Stimulated activated effector memory CD8-positive, alpha-beta T cell treated with anti-CD3 and anti-CD28 coated beads, Interleukin-12 subunit alpha, Interleukin-12 subunit beta, amount 100 ng/mL, for 72 hours (primary cell): ENCODE measurements at regions not wholly inside any gene's neighbourhood (a gene's known extent, or its start where the extent isn't known, plus 50 kb on each side); places are given as distances from the start of the nearest gene placed in this dataset.
"Not testable (repeated sequence)": the region's sequence is repeated elsewhere in the genome, so short reads cannot be mapped to it uniquely, and the experiment has no call there.

ENCODE experiments used
- ATAC-seq: fragments of 150-1000 bp; cut with Tn5 transposase; 2 replicates; pipeline ENCODE4 v1.10.0; 2021
- DNase-seq, 2 donors: peaks; one replicate each; pipeline ENCODE4 v3.0.0; 2021 to 2022; ENCODE audit warnings: low spot score in 2 of 2
- H3K27ac Mint-ChIP-seq: one replicate; pipeline ENCODE4 v1.8.0; 2022; ENCODE audit warnings: mild to moderate bottlenecking, mixed read lengths
- H3K36me3 Mint-ChIP-seq: one replicate; pipeline ENCODE4 v1.8.0; 2022; ENCODE audit warnings: mild to moderate bottlenecking, mixed read lengths
- H3K4me1 Mint-ChIP-seq: one replicate; pipeline ENCODE4 v1.8.0; 2022; ENCODE audit warnings: mixed read lengths
- H3K4me3 Mint-ChIP-seq: one replicate; pipeline ENCODE4 v1.8.0; 2022; ENCODE audit warnings: mild to moderate bottlenecking, mixed read lengths
- H3K9me3 Mint-ChIP-seq: one replicate; pipeline ENCODE4 v1.8.0; 2022; ENCODE audit warnings: mixed read lengths

DNA sequence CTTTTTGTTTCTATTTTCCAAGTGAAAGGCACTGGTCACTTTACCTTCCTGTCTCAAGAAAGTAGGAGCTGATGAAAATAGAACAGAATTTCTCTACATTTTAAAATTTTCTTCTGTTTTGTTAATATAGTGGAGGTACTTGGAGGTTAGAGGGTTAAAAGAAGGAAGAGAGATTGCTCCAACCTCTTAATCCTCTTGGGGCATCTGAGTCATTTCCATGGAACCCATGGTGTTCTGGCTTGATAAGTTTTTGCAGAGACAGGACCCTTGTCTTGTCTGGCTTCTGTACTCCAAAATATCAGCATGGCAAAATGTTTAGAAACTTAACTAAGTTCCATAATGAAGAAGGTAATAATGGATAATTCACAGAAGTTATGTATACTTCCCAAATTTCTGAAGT lies 727.2 kb downstream of the C4orf33 start:
- peaks cover 3% of the 10 kb centered on the region for H3K9me3 Mint-ChIP-seq
- no peaks in the 10 kb centered on the region for H3K4me1 Mint-ChIP-seq
- no peak overlapping the region for H3K4me3 Mint-ChIP-seq
- DNase-seq: no peak
- no peaks in the 10 kb centered on the region for H3K36me3 Mint-ChIP-seq
- ATAC-seq: no peak
- no peak overlapping the region for H3K27ac Mint-ChIP-seq

DNA sequence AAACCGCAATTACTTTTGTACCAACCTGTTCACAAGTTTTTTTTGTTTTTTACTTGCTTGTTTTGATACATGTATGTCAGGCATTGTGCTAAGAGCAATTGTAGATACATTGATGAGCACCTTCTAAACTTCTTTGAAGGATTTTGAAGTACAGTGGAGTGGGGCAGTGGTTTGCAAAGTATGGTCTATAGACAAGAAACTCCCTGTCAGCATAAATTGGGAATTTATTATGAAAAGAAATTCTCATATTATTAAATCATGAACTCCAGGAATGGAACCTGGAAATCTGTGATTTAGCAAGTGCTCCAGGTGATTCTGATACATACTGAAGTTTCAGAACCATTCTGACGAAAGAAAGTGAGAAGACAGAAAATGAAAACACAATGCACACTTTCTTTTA lies 733.4 kb downstream of the C4orf33 start:
- no peak for ATAC-seq
- no peaks in the 10 kb centered on the region for H3K4me1 Mint-ChIP-seq
- H3K4me3 Mint-ChIP-seq: no peak overlapping the region
- no peak for DNase-seq
- no peak overlapping the region for H3K27ac Mint-ChIP-seq
- no peaks in the 10 kb centered on the region for H3K36me3 Mint-ChIP-seq
- H3K9me3 Mint-ChIP-seq: peaks cover 6% of the 10 kb centered on the region

DNA sequence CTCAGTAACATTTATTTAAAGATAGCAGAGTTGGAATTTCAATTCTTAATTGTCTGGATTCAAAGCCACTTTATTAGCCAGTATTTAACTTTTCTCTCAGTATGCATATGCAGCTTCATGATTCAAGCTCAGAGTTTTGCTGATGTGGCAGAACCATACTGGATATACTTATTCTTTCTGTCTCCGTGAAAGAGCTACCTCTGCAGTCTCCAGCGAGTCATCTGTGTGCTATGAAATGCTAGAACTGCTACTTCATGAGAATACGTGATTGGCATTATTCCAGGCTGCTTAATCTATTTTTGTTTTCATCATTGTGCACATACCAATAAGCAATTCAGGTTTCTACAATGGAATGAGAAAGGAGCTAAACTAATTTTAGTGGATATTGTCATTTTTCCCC lies 743.7 kb downstream of the C4orf33 start:
- Mint-ChIP-seq H3K36me3 (no peaks in the 10 kb centered on the region), H3K9me3 (peaks cover 13% of the 10 kb centered on the region), H3K27ac (no peak overlapping the region), H3K4me3 (no peak overlapping the region), H3K4me1 (no peaks in the 10 kb centered on the region)
- DNase-seq (no peak), ATAC-seq (no peak)

DNA sequence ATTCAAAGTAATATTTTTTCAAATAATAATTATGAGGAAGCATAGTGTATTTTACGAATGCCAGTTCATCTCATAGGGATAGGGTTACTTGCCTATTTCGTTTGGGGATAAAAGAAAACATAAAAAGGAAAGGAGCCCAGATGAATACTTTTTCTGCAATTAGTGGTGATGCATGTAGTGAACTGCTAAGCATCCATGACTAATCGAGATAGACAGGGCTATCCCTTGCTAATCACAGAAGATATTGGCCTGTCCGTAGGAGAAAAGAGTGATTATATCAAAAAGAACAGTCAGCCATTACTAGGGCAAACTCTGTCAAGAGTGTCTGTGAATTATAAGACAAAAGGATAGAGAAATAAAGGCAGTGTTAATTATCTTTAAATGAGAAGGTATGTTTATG lies 746.1 kb downstream of the C4orf33 start:
- H3K4me3 Mint-ChIP-seq: no peak overlapping the region
- H3K9me3 Mint-ChIP-seq: peaks cover 16% of the 10 kb centered on the region
- ATAC-seq: no peak
- no peaks in the 10 kb centered on the region for H3K4me1 Mint-ChIP-seq
- no peak overlapping the region for H3K27ac Mint-ChIP-seq
- DNase-seq: no peak
- H3K36me3 Mint-ChIP-seq: no peaks in the 10 kb centered on the region

DNA sequence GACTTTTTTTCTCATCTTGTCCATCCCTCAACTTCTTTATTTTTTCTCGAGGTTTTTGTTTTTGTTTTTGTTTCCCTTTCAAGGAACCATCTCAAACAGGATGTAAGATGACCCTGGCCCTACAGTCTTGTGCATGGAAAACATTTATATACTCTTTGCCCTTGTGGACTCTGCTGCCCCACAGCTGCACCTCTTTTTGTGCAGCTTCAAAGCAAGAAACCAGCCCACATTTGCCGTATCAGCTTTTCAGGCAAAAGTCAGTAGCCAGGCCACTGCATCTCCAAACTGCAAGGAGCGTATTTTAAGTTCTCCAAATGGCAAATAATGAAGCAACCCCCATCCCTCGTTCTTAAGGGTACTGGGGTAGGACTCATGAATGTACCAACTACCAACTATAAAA lies 756.5 kb downstream of the C4orf33 start:
- Mint-ChIP-seq H3K9me3 (peaks cover 2% of the 10 kb centered on the region), H3K4me3 (no peak overlapping the region), H3K36me3 (no peaks in the 10 kb centered on the region), H3K4me1 (no peaks in the 10 kb centered on the region), H3K27ac (no peak overlapping the region)
- ATAC-seq (no peak), DNase-seq (no peak)

DNA sequence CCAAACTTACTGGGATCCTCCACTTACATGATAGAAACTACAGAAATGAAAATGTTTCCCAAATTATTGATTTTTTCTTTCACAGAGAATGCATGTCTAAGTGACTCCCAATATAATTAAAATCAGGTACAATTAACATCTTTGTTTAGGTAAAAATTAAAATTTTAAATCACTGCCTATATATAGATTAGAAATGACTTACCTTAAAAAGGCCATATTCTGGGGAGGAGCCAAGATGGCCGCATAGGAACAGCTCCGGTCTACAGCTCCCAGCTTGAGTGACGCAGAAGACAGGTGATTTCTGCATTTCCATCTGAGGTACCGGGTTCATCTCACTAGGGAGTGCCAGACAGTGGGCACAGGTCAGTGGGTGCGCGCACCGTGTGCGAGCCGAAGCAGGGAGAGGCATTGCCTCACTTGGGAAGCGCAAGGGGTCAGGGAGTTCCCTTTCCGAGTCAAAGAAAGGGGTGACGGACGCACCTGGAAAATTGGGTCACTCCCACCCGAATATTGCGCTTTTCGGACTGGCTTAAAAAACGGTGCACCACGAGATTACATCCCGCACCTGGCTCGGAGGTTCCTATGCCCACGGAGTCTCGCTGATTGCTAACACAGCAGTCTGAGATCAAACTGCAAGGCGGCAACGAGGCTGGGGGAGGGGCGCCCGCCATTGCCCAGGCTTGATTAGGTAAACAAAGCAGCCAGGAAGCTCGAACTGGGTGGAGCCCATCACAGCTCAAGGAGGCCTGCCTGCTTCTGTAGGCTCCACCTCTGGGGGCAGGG lies 757.9 kb downstream of the C4orf33 start:
- not testable (repeated sequence) for H3K4me3 Mint-ChIP-seq, H3K9me3 Mint-ChIP-seq, ATAC-seq, H3K27ac Mint-ChIP-seq, H3K4me1 Mint-ChIP-seq, H3K36me3 Mint-ChIP-seq, DNase-seq

DNA sequence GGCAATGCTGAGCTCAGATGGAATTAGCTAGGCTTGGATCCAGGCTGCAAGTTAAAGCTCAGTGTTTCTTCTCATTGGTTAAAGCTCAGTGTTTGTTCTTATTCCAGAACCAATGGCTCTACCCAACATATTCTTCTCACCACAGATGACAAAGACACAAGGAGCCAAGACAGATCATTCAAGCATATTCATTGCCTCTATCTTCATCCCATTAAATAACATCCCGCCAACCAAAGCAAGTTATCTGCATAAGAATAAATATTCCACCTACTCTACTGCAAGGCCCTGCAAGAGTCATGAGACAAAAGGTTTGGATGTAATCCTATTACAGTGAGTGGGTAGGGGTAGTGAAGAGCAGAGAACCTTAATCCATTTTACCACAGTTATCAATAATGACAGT lies 766.5 kb downstream of the C4orf33 start:
- DNase-seq (no peak), ATAC-seq (no peak)
- Mint-ChIP-seq H3K4me1 (no peaks in the 10 kb centered on the region), H3K27ac (no peak overlapping the region), H3K4me3 (no peak overlapping the region), H3K9me3 (peaks cover 8% of the 10 kb centered on the region), H3K36me3 (no peaks in the 10 kb centered on the region)

DNA sequence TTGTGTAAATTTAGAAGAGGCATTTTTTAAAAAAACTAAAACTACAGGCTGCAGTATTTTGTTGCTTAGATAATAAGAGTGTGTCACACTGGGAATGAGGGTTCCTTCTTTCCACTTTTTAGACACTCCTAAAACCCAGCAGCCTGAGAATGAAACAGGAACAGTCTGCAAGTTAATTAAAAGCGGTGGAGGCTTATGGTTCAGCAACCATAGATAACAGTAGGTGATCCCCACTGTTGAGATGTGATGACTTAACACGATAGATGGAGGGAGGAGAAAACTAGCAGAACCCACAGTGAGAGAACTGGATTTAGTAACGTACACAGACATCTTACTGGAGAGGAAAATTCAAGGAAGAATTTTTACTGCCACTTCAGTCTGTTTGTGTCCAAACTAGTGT lies 767.3 kb downstream of the C4orf33 start:
- H3K4me1 Mint-ChIP-seq: no peaks in the 10 kb centered on the region
- no peak overlapping the region for H3K27ac Mint-ChIP-seq
- H3K36me3 Mint-ChIP-seq: no peaks in the 10 kb centered on the region
- DNase-seq: no peak
- no peak overlapping the region for H3K4me3 Mint-ChIP-seq
- peaks cover 10% of the 10 kb centered on the region for H3K9me3 Mint-ChIP-seq
- no peak for ATAC-seq

DNA sequence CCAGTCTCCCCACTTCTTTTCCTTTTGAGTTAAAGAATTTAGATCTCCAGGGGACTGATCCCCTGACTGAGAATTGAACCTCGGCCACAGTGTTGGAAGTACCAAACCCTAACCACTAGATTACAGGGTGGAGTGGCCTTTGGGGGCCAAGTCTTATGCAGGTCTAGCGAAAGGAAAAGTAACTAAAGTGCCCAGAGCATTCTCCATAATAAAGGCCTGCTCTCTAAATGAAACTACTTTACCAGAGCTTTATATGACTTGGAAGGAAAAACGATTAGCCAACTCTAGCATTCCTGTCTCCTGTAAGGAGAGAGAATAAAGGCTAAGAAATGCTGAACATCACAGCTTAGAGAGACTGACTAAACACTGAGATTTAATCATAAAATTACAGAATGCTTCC lies 788.0 kb downstream of the C4orf33 start:
- Mint-ChIP-seq H3K36me3 (no peaks in the 10 kb centered on the region), H3K4me1 (no peaks in the 10 kb centered on the region), H3K4me3 (no peak overlapping the region), H3K9me3 (peaks cover 3% of the 10 kb centered on the region), H3K27ac (no peak overlapping the region)
- DNase-seq (no peak), ATAC-seq (no peak)

DNA sequence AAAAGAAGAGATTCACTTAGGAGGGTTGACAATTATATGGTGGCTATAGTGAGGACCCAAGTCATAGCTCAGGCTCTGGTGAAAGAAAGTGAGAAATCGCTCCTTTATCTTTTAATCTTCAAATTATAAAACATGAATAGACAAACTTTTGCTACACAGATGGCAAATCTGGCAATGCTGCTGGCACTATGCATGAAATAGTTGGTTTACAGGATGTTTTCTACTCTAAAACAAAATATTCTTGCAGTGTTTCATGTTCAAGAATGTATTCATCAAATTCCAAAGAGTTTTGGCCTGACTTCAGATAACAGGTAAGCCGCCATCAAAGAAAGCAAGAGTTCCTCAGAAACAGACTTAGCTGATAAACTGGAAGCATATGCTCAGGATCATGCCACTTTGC lies 801.2 kb downstream of the C4orf33 start:
- peaks cover 22% of the 10 kb centered on the region for H3K9me3 Mint-ChIP-seq
- H3K27ac Mint-ChIP-seq: no peak overlapping the region
- no peaks in the 10 kb centered on the region for H3K36me3 Mint-ChIP-seq
- DNase-seq (no peak), ATAC-seq (no peak)
- H3K4me1 Mint-ChIP-seq: no peaks in the 10 kb centered on the region
- no peak overlapping the region for H3K4me3 Mint-ChIP-seq

DNA sequence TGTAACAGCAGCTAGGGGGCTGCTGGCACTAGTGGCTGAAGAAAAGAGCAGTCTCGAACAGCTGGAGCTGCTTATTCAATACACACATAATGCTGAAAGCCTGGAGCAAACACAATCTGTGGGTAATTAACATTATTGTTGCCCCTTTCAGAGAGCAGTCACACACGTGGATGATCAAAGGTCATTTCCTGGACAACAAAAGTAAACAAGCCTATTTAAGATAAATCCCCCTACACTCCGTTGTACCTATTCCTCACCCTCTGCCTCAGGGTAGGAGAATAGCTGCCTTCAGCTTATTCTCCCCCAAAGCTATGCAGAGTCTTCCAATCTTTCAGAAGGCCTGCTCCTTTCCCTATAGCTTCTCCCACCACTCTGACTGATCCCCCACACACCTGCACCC lies 803.9 kb downstream of the C4orf33 start:
- Mint-ChIP-seq H3K4me1 (no peaks in the 10 kb centered on the region), H3K4me3 (no peak overlapping the region)
- ATAC-seq: no peak

DNA sequence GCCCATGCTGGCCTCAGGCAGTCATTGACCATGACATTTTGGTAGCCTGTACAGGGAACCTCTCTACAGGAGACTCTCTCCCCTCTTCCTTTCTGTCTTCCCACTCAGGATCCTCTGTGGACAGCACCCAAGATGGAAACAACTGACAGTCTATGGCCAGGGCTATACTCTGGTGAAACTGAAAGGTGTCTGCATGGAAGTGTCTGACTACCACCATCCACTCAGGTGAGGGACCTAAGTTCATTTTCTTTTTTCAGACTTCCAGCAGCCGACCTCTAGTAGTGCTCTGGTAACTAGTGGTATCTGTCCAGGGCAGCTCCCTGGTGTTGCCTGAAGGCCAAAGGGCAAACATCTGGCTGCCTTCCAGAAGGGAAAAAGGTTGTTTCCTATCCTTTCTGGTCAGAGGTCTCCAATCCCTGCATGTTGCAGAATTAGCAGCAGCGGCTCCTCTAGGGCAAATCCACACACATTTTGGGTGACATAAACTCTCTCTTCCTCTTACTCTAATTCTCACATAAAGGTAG lies 804.5 kb downstream of the C4orf33 start:
- Mint-ChIP-seq H3K4me1 (no peaks in the 10 kb centered on the region), H3K27ac (no peak overlapping the region), H3K36me3 (no peaks in the 10 kb centered on the region), H3K9me3 (peaks cover 25% of the 10 kb centered on the region), H3K4me3 (no peak overlapping the region)
- ATAC-seq (no peak), DNase-seq (no peak)

More for the DNA sequence above, 803.9 kb downstream of the C4orf33 start:
- Mint-ChIP-seq H3K9me3 (peaks cover 25% of the 10 kb centered on the region), H3K27ac (no peak overlapping the region), H3K36me3 (no peaks in the 10 kb centered on the region)
- no peak for DNase-seq

DNA sequence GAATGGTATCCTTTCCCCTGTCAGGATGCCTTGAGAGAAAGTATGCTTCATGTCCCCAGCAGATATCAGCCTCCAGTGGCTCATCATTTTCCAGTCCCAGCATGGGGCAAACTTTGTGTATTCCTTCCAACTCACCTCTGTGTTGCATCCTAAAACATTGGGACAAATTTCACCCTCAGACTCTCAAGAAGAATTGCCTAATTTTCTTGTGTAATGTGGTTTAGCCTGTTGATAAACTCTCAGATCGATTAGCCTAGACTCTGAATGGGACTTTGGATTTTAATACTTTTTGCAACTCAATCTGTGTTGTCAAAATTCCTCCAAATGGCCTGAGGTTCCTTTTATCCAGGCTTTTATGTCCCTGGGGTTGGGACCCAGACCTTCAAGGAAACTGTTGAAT lies 805.3 kb downstream of the C4orf33 start:
- ATAC-seq: no peak
- no peaks in the 10 kb centered on the region for H3K36me3 Mint-ChIP-seq

DNA sequence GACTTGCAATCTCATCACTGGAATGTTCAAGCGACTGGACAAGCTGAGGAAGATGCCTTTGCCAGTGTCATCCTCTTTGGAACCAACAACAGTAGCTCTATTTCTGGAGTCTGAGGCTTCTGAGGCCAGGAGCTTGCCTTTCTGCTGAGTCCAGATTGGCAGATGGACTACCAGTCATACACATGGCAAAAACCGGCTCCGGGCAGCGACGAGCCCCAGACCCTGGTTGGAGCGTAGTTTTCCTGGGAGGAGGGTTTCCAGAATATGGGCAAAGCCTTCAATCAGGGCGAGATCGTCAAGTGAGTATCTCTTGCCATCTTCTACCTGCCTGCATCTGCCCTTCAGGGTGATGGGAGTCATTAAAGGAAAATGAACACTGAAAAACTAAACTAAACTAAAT lies 807.9 kb downstream of the C4orf33 start:
- Mint-ChIP-seq H3K4me1 (no peaks in the 10 kb centered on the region), H3K36me3 (no peaks in the 10 kb centered on the region), H3K27ac (no peak overlapping the region), H3K4me3 (no peak overlapping the region), H3K9me3 (peaks cover 23% of the 10 kb centered on the region)
- DNase-seq: no peak
- ATAC-seq: no peak

More for the DNA sequence above, 805.3 kb downstream of the C4orf33 start:
- Mint-ChIP-seq H3K4me1 (no peaks in the 10 kb centered on the region), H3K27ac (no peak overlapping the region), H3K9me3 (peaks cover 25% of the 10 kb centered on the region), H3K4me3 (no peak overlapping the region)
- DNase-seq: no peak

DNA sequence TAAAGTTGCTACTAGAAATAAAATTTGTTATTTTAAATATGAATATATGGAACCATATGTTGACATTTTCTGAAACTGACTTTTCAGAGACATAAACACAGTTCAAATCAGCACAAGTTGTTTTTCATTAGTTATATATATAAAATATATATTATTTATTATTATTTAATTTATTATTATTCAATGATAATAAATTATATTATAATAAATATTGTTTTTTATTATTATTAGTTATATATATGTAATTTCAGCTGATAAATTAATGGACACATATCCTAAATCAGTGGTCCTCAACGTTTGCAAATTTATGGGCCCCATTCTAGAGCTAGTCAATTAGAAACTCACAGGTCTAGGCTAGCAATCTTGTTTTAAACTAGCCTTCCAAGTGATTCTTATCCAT lies 809.3 kb downstream of the C4orf33 start:
- peaks cover 22% of the 10 kb centered on the region for H3K9me3 Mint-ChIP-seq
- no peak for ATAC-seq
- no peak for DNase-seq
- H3K4me3 Mint-ChIP-seq: no peak overlapping the region
- no peaks in the 10 kb centered on the region for H3K36me3 Mint-ChIP-seq
- no peak overlapping the region for H3K27ac Mint-ChIP-seq
- no peaks in the 10 kb centered on the region for H3K4me1 Mint-ChIP-seq

DNA sequence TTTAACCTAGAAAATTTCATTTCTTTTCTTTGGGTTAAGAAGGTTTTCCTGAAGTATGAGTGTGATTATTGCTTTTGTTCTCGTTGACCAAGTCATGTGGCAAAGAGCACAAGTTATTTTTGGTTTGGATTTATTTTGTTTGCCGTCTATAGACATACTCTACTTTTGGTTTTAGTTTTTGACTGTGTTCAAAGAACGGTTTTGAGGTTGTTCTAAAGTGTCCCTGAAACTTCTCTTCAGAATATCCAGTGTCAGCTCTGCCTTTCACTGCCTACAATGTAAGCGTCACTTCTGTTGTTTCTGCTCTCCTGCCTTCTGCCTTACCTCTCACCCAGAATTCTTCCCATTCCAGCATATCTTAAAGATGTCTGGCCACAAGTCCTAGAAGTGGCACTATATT lies 812.2 kb downstream of the C4orf33 start:
- peaks cover 12% of the 10 kb centered on the region for H3K9me3 Mint-ChIP-seq
- DNase-seq: no peak
- no peak overlapping the region for H3K27ac Mint-ChIP-seq
- H3K4me3 Mint-ChIP-seq: no peak overlapping the region
- no peak for ATAC-seq
- H3K36me3 Mint-ChIP-seq: no peaks in the 10 kb centered on the region
- H3K4me1 Mint-ChIP-seq: no peaks in the 10 kb centered on the region
